Endothelial cell of umbilical vein (primary cell): ENCODE measurements at regions not wholly inside any gene's neighbourhood (a gene's known extent, or its start where the extent isn't known, plus 50 kb on each side); places are given as distances from the start of the nearest gene placed in this dataset.

Source experiments
- BruUV-seq: library from RNA; stranded (reverse); fragments of 400-500 nt; replicated peaks from 2 replicates; lab custom pipeline; 2021; lab: Mats Ljungman, UMichigan
- CTCF ChIA-PET: fragments of 300-600, 350-600 bp; sonication (Branson Sonifier 250); formaldehyde crosslinking; loops from one replicate; lab custom pipeline; 2021; ENCODE audit warnings: antibody characterized with exemption, inconsistent platforms; lab: Charles Lee
- POLR2A ChIA-PET: fragments of 300-600, 350-600 bp; sonication (Branson Sonifier 250); formaldehyde crosslinking; loops from one replicate; lab custom pipeline; 2021; ENCODE audit warnings: antibody characterized with exemption, inconsistent platforms; lab: Charles Lee
- DNase-seq: peaks from one replicate; pipeline ENCODE4 v3.0.0-alpha.2; 2011; ENCODE audit warnings: low read depth, low spot score
- FAIRE-seq: peaks from 2 replicates; lab custom pipeline; 2011; peaks lifted over from hg19 to GRCh38; lab: Jason Lieb, UNC
- H2AFZ ChIP-seq: 2 replicates; pipeline ENCODE4 v1.6.0; 2012; ENCODE audit warnings: low read depth, low read length, control low read depth, inconsistent platforms
- H3K27ac ChIP-seq: 2 replicates; pipeline ENCODE4 v1.5.1; 2011; ENCODE audit warnings: low read depth, mild to moderate bottlenecking, control low read depth, low read length, moderate library complexity; ENCODE audit not compliant: insufficient read depth
- H3K27me3 ChIP-seq, 2 experiments: 2 replicates each; pipeline versions ENCODE4 v1.6.0 to v1.6.1; 2011; ENCODE audit warnings: low read length in 2 of 2, mixed read lengths in 1 of 2; ENCODE audit not compliant: control insufficient read depth in 2 of 2, insufficient read depth in 2 of 2
- H3K36me3 ChIP-seq, 2 experiments: 2 replicates in 1 of 2; 3 replicates in 1 of 2; pipeline ENCODE4 v1.5.1; 2011; ENCODE audit warnings: low read length in 2 of 2, mild to moderate bottlenecking in 1 of 2, moderate library complexity in 1 of 2; ENCODE audit not compliant: control insufficient read depth in 2 of 2, insufficient read depth in 2 of 2; ENCODE audit errors: extremely low read depth in 1 of 2
- H3K4me1 ChIP-seq: 3 replicates; pipeline ENCODE4 v1.5.1; 2011; ENCODE audit warnings: mild to moderate bottlenecking, low read length; ENCODE audit not compliant: control insufficient read depth, insufficient read depth; ENCODE audit errors: extremely low read depth
- H3K4me2 ChIP-seq: 2 replicates; pipeline ENCODE4 v1.6.1; 2011; ENCODE audit warnings: low read length, control low read depth, mixed read lengths; ENCODE audit not compliant: insufficient read depth
- H3K4me3 ChIP-seq, 3 experiments: fragments of 200-600 bp in 1 of 3; sonication (generic), shearing (Covaris generic) in 1 of 3; replicated peaks in 1 of 3; 2 replicates each; pipeline ENCODE4 v1.5.1; 2011 to 2016; ENCODE audit warnings: control low read depth in 3 of 3, low read length in 3 of 3, mild to moderate bottlenecking in 2 of 3, inconsistent platforms in 1 of 3, low read depth in 1 of 3, moderate library complexity in 1 of 3; ENCODE audit not compliant: insufficient read depth in 1 of 3
- H3K79me2 ChIP-seq: 2 replicates; pipeline ENCODE4 v1.6.0; 2012; ENCODE audit warnings: low read length, inconsistent platforms; ENCODE audit not compliant: control insufficient read depth, insufficient read depth
- H3K9ac ChIP-seq: replicated peaks from 2 replicates; pipeline ENCODE3; 2011; ENCODE audit warnings: low read length, control low read depth; ENCODE audit not compliant: insufficient read depth; ENCODE audit errors: extremely low read depth
- H3K9me1 ChIP-seq: replicated peaks from 3 replicates; pipeline ENCODE4 v1.6.0; 2011; ENCODE audit warnings: mild to moderate bottlenecking, low read length; ENCODE audit not compliant: control insufficient read depth, insufficient read depth; ENCODE audit errors: extremely low read depth
- H3K9me3 ChIP-seq: replicated peaks from 2 replicates; pipeline ENCODE4 v1.5.1; 2012; ENCODE audit warnings: low read length, inconsistent platforms; ENCODE audit not compliant: control insufficient read depth, insufficient read depth
- H4K20me1 ChIP-seq: replicated peaks from 2 replicates; pipeline ENCODE3; 2011; ENCODE audit warnings: mild to moderate bottlenecking, low read length; ENCODE audit not compliant: control insufficient read depth, insufficient read depth; ENCODE audit errors: extremely low read depth
- CTCF ChIP-seq, 2 donors: IDR thresholded peaks; 1 replicate in 1 of 2; 2 replicates in 1 of 2; pipeline ENCODE4 v1.5.1; 2011; ENCODE audit warnings: low read length in 2 of 2, mild to moderate bottlenecking in 2 of 2, moderate library complexity in 2 of 2, control low read depth in 1 of 2, inconsistent platforms in 1 of 2, low read depth in 1 of 2; ENCODE audit not compliant: insufficient read depth in 1 of 2; ENCODE audit errors: extremely low read depth in 1 of 2
- EZH2 ChIP-seq: IDR thresholded peaks from 2 replicates; pipeline ENCODE4 v1.6.1; 2012; ENCODE audit warnings: borderline replicate concordance, low read depth, mild to moderate bottlenecking, moderate library complexity, low read length, inconsistent platforms; ENCODE audit not compliant: severe bottlenecking
- FOS ChIP-seq: IDR thresholded peaks from 2 replicates; pipeline ENCODE4 v1.6.1; 2011; ENCODE audit warnings: mild to moderate bottlenecking, low read length, moderate library complexity, borderline replicate concordance; ENCODE audit not compliant: insufficient read depth
- GATA2 ChIP-seq: IDR thresholded peaks from 2 replicates; pipeline ENCODE4 v1.7.0; 2011; ENCODE audit warnings: low read depth, mild to moderate bottlenecking, moderate library complexity, mixed read lengths, low read length; ENCODE audit not compliant: insufficient read length, insufficient read depth
- JUN ChIP-seq: IDR thresholded peaks from 2 replicates; pipeline ENCODE4 v1.6.1; 2011; ENCODE audit warnings: borderline replicate concordance, low read depth; ENCODE audit not compliant: insufficient read length, insufficient read depth
- MAX ChIP-seq: IDR thresholded peaks from 2 replicates; pipeline ENCODE4 v1.6.1; 2011; ENCODE audit not compliant: insufficient read depth, insufficient read length
- MYC ChIP-seq: IDR thresholded peaks from one replicate; pipeline ENCODE4 v1.6.1; 2011; ENCODE audit warnings: mild to moderate bottlenecking, low read depth, low read length
- POLR2A ChIP-seq: IDR thresholded peaks from 2 replicates; pipeline ENCODE4 v1.6.1; 2012; ENCODE audit warnings: low read depth, mild to moderate bottlenecking, control low read depth, low read length
- POLR2AphosphoS5 ChIP-seq: IDR thresholded peaks from 2 replicates; pipeline ENCODE4 v1.6.1; 2012; ENCODE audit warnings: low read depth, mild to moderate bottlenecking, control low read depth, low read length, moderate library complexity; ENCODE audit not compliant: insufficient read depth
- dilution Hi-C: fragments of 300-500 bp; cut with MboI; formaldehyde crosslinking; loops from one replicate; pipeline ENCODE4 v1.15.0; 2019; ENCODE audit warnings: low sequenced_read_pairs; ENCODE audit not compliant: extremely low pct_ligation_motif_present
- intact Hi-C: fragments of 100-400 bp; cut with micrococcal nuclease; formaldehyde crosslinking; loops from one replicate; pipeline ENCODE4 v1.10.0; 2022

- no peaks in the 10 kb centered on the region for H4K20me1 ChIP-seq
- no peaks in the 10 kb centered on the region for H3K9me3 ChIP-seq
- H3K9ac ChIP-seq, result no peak overlapping the region
- peaks cover 1% of the 10 kb centered on the region for H3K4me1 ChIP-seq
- POLR2A ChIA-PET, result interaction anchor here (1.2 kb wide), 1 partner anchor 51 kb away, joined by 5 read pairs; no protein-coding TSS in a partner anchor
- CTCF ChIA-PET, result interaction anchor here (1.2 kb wide), 1 partner anchor 14 kb away, joined by 3 read pairs; no protein-coding TSS in a partner anchor
- no peaks in the 10 kb centered on the region for H3K9me1 ChIP-seq
- FAIRE-seq (no peak), DNase-seq (no peak)
- dilution Hi-C loops, result no loop called here
- no peak overlapping the region for H2AFZ ChIP-seq
- no peak overlapping the region for H3K27ac ChIP-seq
- no peaks in the 10 kb centered on the region for H3K79me2 ChIP-seq
- no peak overlapping the region for H3K4me2 ChIP-seq
- no peaks in the 10 kb centered on the region for H3K36me3 ChIP-seq
- H3K4me3 ChIP-seq, result no peak overlapping the region
- H3K27me3 ChIP-seq, result no peaks in the 10 kb centered on the region
- no TSS peak for BruUV-seq
- intact Hi-C loops, result no loop called here
- TF ChIP-seq FOS (no peak), MAX (no peak), POLR2AphosphoS5 (no peak), EZH2 (no peak), GATA2 (no peak), MYC (no peak), CTCF (IDR thresholded peaks at IDR 0.05; ENCODE audit: extremely low read depth in 1 of 2, insufficient read depth in 1 of 2, low read depth in 1 of 2, low read length in 2 of 2) (no peak), JUN (no peak), POLR2A (no peak)
Measured at GRCh38 chr12:89129167-89129870, 223.0 kb downstream of the DUSP6 start.
